Activated CD8-positive, alpha-beta memory T cell treated with anti-CD3 and anti-CD28 coated beads for 36 hours (primary cell): ENCODE measurements at regions not wholly inside any gene's neighbourhood (a gene's known extent, or its start where the extent isn't known, plus 50 kb on each side); places are given as distances from the start of the nearest gene placed in this dataset.
"Not testable (repeated sequence)": the region's sequence is repeated elsewhere in the genome, so short reads cannot be mapped to it uniquely, and the experiment has no call there.

Experiments
- CTCF ChIA-PET: fragments of 350-600 bp; sonication (Branson Sonifier 250); formaldehyde crosslinking; loops from one replicate; lab custom pipeline; 2021; ENCODE audit warnings: antibody characterized with exemption; lab: Charles Lee
- POLR2A ChIA-PET: fragments of 350-600 bp; sonication (Branson Sonifier 250); formaldehyde crosslinking; loops from one replicate; lab custom pipeline; 2021; ENCODE audit warnings: antibody characterized with exemption; lab: Charles Lee

GRCh38 chr1:10866321-10867093, 70.1 kb upstream of the CASZ1 start:
- ChIA-PET CTCF (interaction anchor here (1.0 to 1.7 kb wide), 3 partner anchors 170 to 371 kb away, joined by 3 to 5 read pairs (median 3); no protein-coding TSS in a partner anchor), POLR2A (no interaction called here)

- ChIA-PET CTCF (interaction anchor here (1.0 to 1.7 kb wide), 3 partner anchors 171 to 437 kb away, joined by 3 to 5 read pairs (median 5); partner anchors contain the start of gene CENPS), POLR2A (no interaction called here)
Observed at GRCh38 chr1:10867138-10867721, 70.8 kb upstream of the CASZ1 start.

- CTCF ChIA-PET, result interaction anchor here (0.5 to 1.7 kb wide), 4 partner anchors 69 to 437 kb away, joined by 3 to 5 read pairs (median 4); partner anchors contain the start of gene CENPS
- POLR2A ChIA-PET, result no interaction called here
Observed at GRCh38 chr1:10867914-10868598, 71.6 kb upstream of the CASZ1 start.

- CTCF ChIA-PET, result interaction anchor here (1.0 to 1.7 kb wide), 2 partner anchors 361 to 374 kb away, joined by 3 to 5 read pairs; no protein-coding TSS in a partner anchor
- POLR2A ChIA-PET, result no interaction called here
Observed at GRCh38 chr1:10868599-10868965, 72.1 kb upstream of the CASZ1 start.

GRCh38 chr1:10869933-10870332, 73.5 kb upstream of the CASZ1 start:
- ChIA-PET POLR2A (no interaction called here), CTCF (interaction anchor here (0.6 to 1.2 kb wide), 4 partner anchors 40 to 375 kb away, joined by 3 to 4 read pairs (median 3); no protein-coding TSS in a partner anchor)

- CTCF ChIA-PET, result interaction anchor here (0.8 to 1.2 kb wide), 2 partner anchors 39 to 375 kb away, joined by 3 to 4 read pairs; no protein-coding TSS in a partner anchor
- POLR2A ChIA-PET, result no interaction called here
Observed at GRCh38 chr1:10870493-10871096, 74.1 kb upstream of the CASZ1 start.

- ChIA-PET POLR2A (interaction anchor here (0.6 kb wide), 1 partner anchor 52 kb away, joined by 5 read pairs; no protein-coding TSS in a partner anchor), CTCF (no interaction called here)
Observed at GRCh38 chr1:10873189-10873588, 76.7 kb upstream of the CASZ1 start.

- ChIA-PET POLR2A (no interaction called here), CTCF (no interaction called here)
Observed at GRCh38 chr1:10874351-10874750, 77.9 kb upstream of the CASZ1 start.

GRCh38 chr1:10877894-10878293, 81.4 kb upstream of the CASZ1 start:
- ChIA-PET CTCF (no interaction called here), POLR2A (interaction anchor here (0.6 kb wide), 1 partner anchor 252 kb away, joined by 3 read pairs; no protein-coding TSS in a partner anchor)

GRCh38 chr1:10878469-10878868, 82.0 kb upstream of the CASZ1 start:
- CTCF ChIA-PET, result no interaction called here
- POLR2A ChIA-PET, result interaction anchor here (0.6 kb wide), 1 partner anchor 253 kb away, joined by 3 read pairs; no protein-coding TSS in a partner anchor

- CTCF ChIA-PET, result no interaction called here
Observed at GRCh38 chr1:10880063-10880462, 83.6 kb upstream of the CASZ1 start.

GRCh38 chr1:10881046-10881445, 84.6 kb upstream of the CASZ1 start:
- ChIA-PET POLR2A (no interaction called here), CTCF (no interaction called here)

More at GRCh38 chr1:10880063-10880462, 83.6 kb upstream of the CASZ1 start:
- POLR2A ChIA-PET, result no interaction called here

GRCh38 chr1:10882069-10882468, 85.6 kb upstream of the CASZ1 start:
- POLR2A ChIA-PET, result no interaction called here
- CTCF ChIA-PET, result no interaction called here

- POLR2A ChIA-PET, result not testable (repeated sequence)
- CTCF ChIA-PET, result interaction anchor here (1.4 kb wide), 1 partner anchor 9 kb away, joined by 5 read pairs; no protein-coding TSS in a partner anchor
Observed at GRCh38 chr1:10887032-10887431, 90.6 kb upstream of the CASZ1 start.

GRCh38 chr1:10888291-10888690, 91.8 kb upstream of the CASZ1 start:
- POLR2A ChIA-PET, result interaction anchor here (0.6 kb wide), 1 partner anchor 1207 kb away, joined by 7 read pairs; no protein-coding TSS in a partner anchor

GRCh38 chr1:10888791-10889649, 92.6 kb upstream of the CASZ1 start:
- ChIA-PET CTCF (no interaction called here), POLR2A (no interaction called here)

More at GRCh38 chr1:10888291-10888690, 91.8 kb upstream of the CASZ1 start:
- CTCF ChIA-PET, result interaction anchor here (0.7 kb wide), 1 partner anchor 163 kb away, joined by 3 read pairs; no protein-coding TSS in a partner anchor

GRCh38 chr1:10889650-10890353, 93.4 kb upstream of the CASZ1 start:
- CTCF ChIA-PET, result no interaction called here

More at GRCh38 chr1:10889650-10890353, 93.4 kb upstream of the CASZ1 start:
- POLR2A ChIA-PET, result no interaction called here
